Activated naive CD8-positive, alpha-beta T cell treated with anti-CD3 and anti-CD28 coated beads, Interleukin-2, amount 10 ng/mL, durations not matched to agents 7 days and 5 days (primary cell): ENCODE measurements at regions not wholly inside any gene's neighbourhood (a gene's known extent, or its start where the extent isn't known, plus 50 kb on each side); places are given as distances from the start of the nearest gene placed in this dataset.

Experiments used
- ATAC-seq: fragments of 150-1000 bp; cut with Tn5 transposase; one replicate; pipeline ENCODE4 v1.10.0; 2021; ENCODE audit warnings: low read depth, moderate library complexity
- POLR2A ChIA-PET: fragments of 350-600 bp; sonication (Branson Sonifier 250); formaldehyde crosslinking; loops from one replicate; lab custom pipeline; 2021; ENCODE audit warnings: antibody characterized with exemption; lab: Charles Lee
- DNase-seq: peaks from one replicate; pipeline ENCODE4 v3.0.0; 2021
- H3K27ac Mint-ChIP-seq: one replicate; pipeline ENCODE4 v1.8.0; 2022; ENCODE audit warnings: mild to moderate bottlenecking, mixed read lengths
- H3K27me3 Mint-ChIP-seq: one replicate; pipeline ENCODE4 v1.8.0; 2022; ENCODE audit warnings: mild to moderate bottlenecking, moderate library complexity, mixed read lengths
- H3K36me3 Mint-ChIP-seq: one replicate; pipeline ENCODE4 v1.8.0; 2021; ENCODE audit warnings: mild to moderate bottlenecking, mixed read lengths
- H3K4me1 Mint-ChIP-seq: one replicate; pipeline ENCODE4 v1.8.0; 2021; ENCODE audit warnings: mixed read lengths
- H3K4me3 Mint-ChIP-seq: one replicate; pipeline ENCODE4 v1.8.0; 2022; ENCODE audit warnings: mild to moderate bottlenecking, moderate library complexity, mixed read lengths
- H3K9me3 Mint-ChIP-seq: one replicate; pipeline ENCODE4 v1.8.0; 2021; ENCODE audit warnings: mixed read lengths

- Mint-ChIP-seq H3K4me1 (peaks cover 22% of the 10 kb centered on the region), H3K27me3 (peaks cover 2% of the 10 kb centered on the region), H3K4me3 (no peak overlapping the region), H3K9me3 (no peaks in the 10 kb centered on the region), H3K27ac (peak overlapping the region; percentile 64), H3K36me3 (peaks cover 4% of the 10 kb centered on the region)
- DNase-seq (no peak), ATAC-seq (peak; percentile 93)
- POLR2A ChIA-PET = interaction anchor here (0.6 to 1.3 kb wide), 5 partner anchors 23 to 519 kb away, joined by 3 to 7 read pairs (median 5); no protein-coding TSS in a partner anchor
Observed at GRCh38 chr14:65824285-65824977, 411.9 kb downstream of the FUT8 start.

- DNase-seq (no peak), ATAC-seq (no peak)
- Mint-ChIP-seq H3K9me3 (no peaks in the 10 kb centered on the region), H3K27ac (no peak overlapping the region), H3K4me3 (no peak overlapping the region), H3K4me1 (peaks cover 22% of the 10 kb centered on the region), H3K27me3 (peaks cover 2% of the 10 kb centered on the region), H3K36me3 (peaks cover 6% of the 10 kb centered on the region)
- POLR2A ChIA-PET = interaction anchor here (0.6 to 1.3 kb wide), 4 partner anchors 22 to 402 kb away, joined by 3 to 7 read pairs (median 4); no protein-coding TSS in a partner anchor
Observed at GRCh38 chr14:65824978-65825299, 412.4 kb downstream of the FUT8 start.

GRCh38 chr14:65826946-65827345, 414.4 kb downstream of the FUT8 start:
- peaks cover 20% of the 10 kb centered on the region for H3K4me1 Mint-ChIP-seq
- POLR2A ChIA-PET = interaction anchor here (1.7 kb wide), 1 partner anchor 20 kb away, joined by 4 read pairs; no protein-coding TSS in a partner anchor
- peaks cover 8% of the 10 kb centered on the region for H3K36me3 Mint-ChIP-seq
- H3K4me3 Mint-ChIP-seq = no peak overlapping the region
- peaks cover 1% of the 10 kb centered on the region for H3K9me3 Mint-ChIP-seq
- ATAC-seq = no peak
- no peak for DNase-seq
- H3K27me3 Mint-ChIP-seq = peaks cover 2% of the 10 kb centered on the region
- H3K27ac Mint-ChIP-seq = no peak overlapping the region

GRCh38 chr14:65827520-65827919, 415.0 kb downstream of the FUT8 start:
- H3K27me3 Mint-ChIP-seq = peaks cover 2% of the 10 kb centered on the region
- peaks cover 8% of the 10 kb centered on the region for H3K36me3 Mint-ChIP-seq
- peaks cover 23% of the 10 kb centered on the region for H3K4me1 Mint-ChIP-seq
- POLR2A ChIA-PET = no interaction called here
- ATAC-seq (no peak), DNase-seq (no peak)
- no peak overlapping the region for H3K4me3 Mint-ChIP-seq
- peaks cover 1% of the 10 kb centered on the region for H3K9me3 Mint-ChIP-seq
- peak overlapping the region; percentile 21 for H3K27ac Mint-ChIP-seq

GRCh38 chr14:65828396-65828795, 415.9 kb downstream of the FUT8 start:
- H3K36me3 Mint-ChIP-seq = peaks cover 8% of the 10 kb centered on the region
- H3K4me1 Mint-ChIP-seq = peaks cover 30% of the 10 kb centered on the region
- H3K9me3 Mint-ChIP-seq = peaks cover 1% of the 10 kb centered on the region
- POLR2A ChIA-PET = no interaction called here
- no peak for DNase-seq
- H3K27ac Mint-ChIP-seq = no peak overlapping the region
- no peak overlapping the region for H3K4me3 Mint-ChIP-seq
- peaks cover 2% of the 10 kb centered on the region for H3K27me3 Mint-ChIP-seq
- ATAC-seq = no peak

DNA sequence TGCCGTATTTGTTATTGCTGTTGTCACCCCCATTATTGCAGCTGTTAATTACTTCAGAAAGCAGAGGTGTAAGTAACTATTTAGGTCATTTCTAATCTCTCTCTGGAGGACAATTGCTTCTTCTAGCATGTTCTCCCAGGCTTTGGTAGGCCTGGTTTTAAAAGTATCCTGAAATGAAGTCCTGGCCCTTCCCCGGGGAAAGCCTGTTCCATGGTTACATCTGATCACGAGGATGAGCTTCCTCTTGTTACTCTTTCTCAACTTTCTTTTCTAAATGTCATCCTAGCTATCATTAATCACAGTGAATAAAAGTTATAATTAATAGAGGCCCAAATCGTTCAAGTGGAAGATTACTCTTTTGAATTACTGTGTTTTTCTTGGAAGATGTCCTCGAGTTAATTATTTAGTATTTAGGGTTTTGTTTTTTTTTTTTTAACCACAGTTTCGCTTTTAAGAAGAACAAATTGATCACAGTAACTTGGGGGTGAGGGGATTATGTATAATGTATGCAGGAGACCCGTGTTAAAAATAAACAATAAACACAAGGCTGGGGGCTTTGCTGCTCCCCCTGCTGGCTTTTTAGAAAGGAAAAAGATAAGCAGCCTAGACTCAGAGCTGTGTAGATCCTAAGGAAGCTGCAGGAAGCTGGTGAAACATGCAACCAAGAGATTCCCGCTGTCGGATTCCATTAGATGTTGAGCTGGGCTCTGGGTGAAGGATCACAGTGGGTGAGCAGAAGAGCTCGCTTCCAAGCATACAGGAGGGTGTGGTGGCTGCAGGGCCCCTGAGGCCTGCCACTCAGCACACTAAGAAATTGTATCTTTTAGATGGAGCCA, 420.1 kb downstream of the FUT8 start:
- POLR2A ChIA-PET = interaction anchor here (1.6 to 2.1 kb wide), 2 partner anchors 8 to 14 kb away, joined by 3 to 12 read pairs; no protein-coding TSS in a partner anchor

GRCh38 chr14:65833267-65833880, 420.8 kb downstream of the FUT8 start:
- Mint-ChIP-seq H3K27ac (no peak overlapping the region), H3K4me3 (no peak overlapping the region), H3K36me3 (peaks cover 8% of the 10 kb centered on the region), H3K27me3 (no peaks in the 10 kb centered on the region), H3K9me3 (peaks cover 1% of the 10 kb centered on the region), H3K4me1 (peaks cover 31% of the 10 kb centered on the region)
- ATAC-seq (no peak), DNase-seq (no peak)
- POLR2A ChIA-PET = interaction anchor here (2.1 kb wide), 1 partner anchor 13 kb away, joined by 12 read pairs; no protein-coding TSS in a partner anchor

More for the DNA sequence above, 420.1 kb downstream of the FUT8 start:
- Mint-ChIP-seq H3K4me3 (no peak overlapping the region), H3K36me3 (peaks cover 8% of the 10 kb centered on the region), H3K4me1 (peaks cover 25% of the 10 kb centered on the region), H3K9me3 (peaks cover 1% of the 10 kb centered on the region), H3K27ac (peak overlapping the region; percentile 40), H3K27me3 (no peaks in the 10 kb centered on the region)
- peak; percentile 14 for ATAC-seq
- no peak for DNase-seq

DNA sequence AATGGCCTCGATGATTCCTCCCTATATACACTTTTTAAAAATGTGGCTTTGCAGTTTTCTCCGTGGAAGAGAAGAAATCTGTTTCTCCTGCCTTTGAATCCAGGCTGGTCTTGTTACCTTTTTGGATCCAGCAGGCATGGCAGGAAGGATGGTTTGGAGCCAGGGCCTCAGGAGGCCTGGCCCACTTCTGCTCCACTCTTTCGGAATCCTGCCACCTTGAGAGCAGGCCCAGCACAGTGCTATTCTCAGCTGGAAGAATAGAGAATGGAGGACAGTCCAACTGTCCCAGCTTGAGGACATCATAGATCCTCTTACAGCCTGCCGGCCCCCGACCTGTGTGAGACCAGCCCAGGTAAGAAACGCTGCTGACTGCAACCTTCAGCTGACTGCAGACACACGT, 421.5 kb downstream of the FUT8 start:
- DNase-seq (no peak), ATAC-seq (no peak)
- Mint-ChIP-seq H3K4me1 (peaks cover 35% of the 10 kb centered on the region), H3K27me3 (no peaks in the 10 kb centered on the region), H3K36me3 (peaks cover 11% of the 10 kb centered on the region), H3K27ac (no peak overlapping the region), H3K9me3 (peaks cover 1% of the 10 kb centered on the region), H3K4me3 (no peak overlapping the region)
- POLR2A ChIA-PET = interaction anchor here (2.1 kb wide), 1 partner anchor 12 kb away, joined by 12 read pairs; no protein-coding TSS in a partner anchor

- Mint-ChIP-seq H3K27me3 (no peaks in the 10 kb centered on the region), H3K4me1 (peaks cover 43% of the 10 kb centered on the region), H3K9me3 (peaks cover 1% of the 10 kb centered on the region), H3K36me3 (peaks cover 9% of the 10 kb centered on the region), H3K4me3 (no peak overlapping the region), H3K27ac (no peak overlapping the region)
- ATAC-seq = no peak
- POLR2A ChIA-PET = interaction anchor here (0.6 kb wide), 1 partner anchor 83 kb away, joined by 3 read pairs; no protein-coding TSS in a partner anchor
- DNase-seq = no peak
Observed at GRCh38 chr14:65834812-65835211, 422.3 kb downstream of the FUT8 start.

GRCh38 chr14:65835501-65835900, 423.0 kb downstream of the FUT8 start:
- Mint-ChIP-seq H3K27me3 (no peaks in the 10 kb centered on the region), H3K36me3 (peaks cover 7% of the 10 kb centered on the region), H3K4me1 (peaks cover 50% of the 10 kb centered on the region), H3K4me3 (no peak overlapping the region), H3K27ac (no peak overlapping the region), H3K9me3 (peaks cover 1% of the 10 kb centered on the region)
- POLR2A ChIA-PET = no interaction called here
- ATAC-seq (no peak), DNase-seq (no peak)

DNA sequence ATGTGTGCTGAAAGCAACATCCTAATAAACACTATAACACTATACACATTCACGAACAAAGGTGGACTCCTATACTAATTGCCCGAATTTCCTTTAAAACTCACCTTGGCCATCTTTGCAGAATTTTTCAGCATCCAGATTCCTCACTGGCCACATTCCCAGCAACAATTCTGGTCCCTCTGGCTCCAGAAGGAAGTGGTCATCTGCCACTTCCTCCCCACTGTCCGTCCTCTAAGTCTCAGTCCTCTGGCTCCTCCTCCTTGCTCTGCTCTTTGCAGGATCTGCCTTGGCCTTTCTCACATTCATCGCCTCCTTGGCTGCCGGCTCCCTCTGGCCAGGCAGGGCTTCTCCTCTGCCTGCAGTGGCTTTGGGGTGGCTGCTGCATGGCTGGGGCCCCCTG, 426.0 kb downstream of the FUT8 start:
- DNase-seq (no peak), ATAC-seq (peak; percentile 47)
- peak overlapping the region; percentile 59 for H3K27ac Mint-ChIP-seq
- H3K4me1 Mint-ChIP-seq = peaks cover 56% of the 10 kb centered on the region
- POLR2A ChIA-PET = no interaction called here
- H3K27me3 Mint-ChIP-seq = no peaks in the 10 kb centered on the region
- peak overlapping the region; percentile 47 for H3K4me3 Mint-ChIP-seq
- peaks cover 17% of the 10 kb centered on the region for H3K36me3 Mint-ChIP-seq
- H3K9me3 Mint-ChIP-seq = no peaks in the 10 kb centered on the region

- peak overlapping the region; percentile 2 for H3K4me3 Mint-ChIP-seq
Observed at GRCh38 chr14:65840118-65840751, 427.7 kb downstream of the FUT8 start.

More at GRCh38 chr14:65840118-65840751, 427.7 kb downstream of the FUT8 start:
- DNase-seq (no peak), ATAC-seq (peak; percentile 31)
- H3K4me1 Mint-ChIP-seq = peaks cover 63% of the 10 kb centered on the region
- H3K27ac Mint-ChIP-seq = peak overlapping the region; percentile 68
- peaks cover 26% of the 10 kb centered on the region for H3K36me3 Mint-ChIP-seq
- POLR2A ChIA-PET = interaction anchor here (0.6 to 1.3 kb wide), 4 partner anchors 9 to 117 kb away, joined by 3 read pairs; no protein-coding TSS in a partner anchor
- peaks cover 5% of the 10 kb centered on the region for H3K9me3 Mint-ChIP-seq
- no peaks in the 10 kb centered on the region for H3K27me3 Mint-ChIP-seq
